ENCODE measurements at regions not wholly inside any gene's neighbourhood (a gene's known extent, or its start where the extent isn't known, plus 50 kb on each side); places are given as distances from the start of the nearest gene placed in this dataset.

DNA sequence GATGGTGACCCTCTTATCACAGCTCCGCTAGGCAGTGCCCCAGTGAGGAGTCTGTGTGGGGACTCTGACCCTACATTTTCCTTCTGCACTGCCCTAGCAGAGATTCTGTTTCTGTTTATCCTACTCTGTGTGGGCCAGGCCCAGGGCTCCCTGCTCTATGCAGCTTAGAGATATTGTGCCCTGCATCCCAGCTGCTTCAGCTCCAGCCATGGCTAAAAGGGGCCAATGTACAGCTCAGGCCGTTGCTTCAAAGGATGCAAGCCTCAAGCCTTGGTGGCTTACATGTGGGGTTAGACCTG, 2030.7 kb upstream of the CDH9 start:
- intact Hi-C loops (cut with DNase I), result no loop called here
- no peaks in the 10 kb centered on the region for H3K4me1 ChIP-seq (ENCODE audit: control insufficient read depth in 2 of 3, insufficient read depth in 2 of 3, low read depth in 1 of 3, low read length in 3 of 3)

DNA sequence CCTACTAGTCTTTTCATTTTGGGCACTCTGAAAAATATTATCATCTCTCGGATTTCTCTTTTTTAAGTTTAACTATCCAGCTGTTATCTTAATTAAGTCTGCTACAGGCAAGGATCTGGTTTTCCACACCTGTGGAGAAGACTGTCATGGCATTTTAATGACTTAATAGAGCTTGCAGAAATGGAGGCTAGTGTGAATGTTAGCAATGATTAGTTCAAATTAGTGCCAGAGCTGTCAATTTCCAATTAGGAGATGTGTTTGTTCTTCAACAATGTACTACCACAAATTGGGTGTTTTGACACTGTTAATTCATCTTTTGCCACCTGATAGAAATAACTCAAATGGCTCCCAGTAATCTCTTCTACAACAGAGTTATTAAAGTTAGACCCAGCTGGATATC, 2023.0 kb upstream of the CDH9 start:
- no peaks in the 10 kb centered on the region for H3K9me3 ChIP-seq (ENCODE audit: control insufficient read depth in 2 of 3, insufficient read depth in 1 of 3, low read length in 3 of 3)
- FAIRE-seq (no peak), DNase-seq (no peak)
- TF ChIP-seq, protein P1, sequence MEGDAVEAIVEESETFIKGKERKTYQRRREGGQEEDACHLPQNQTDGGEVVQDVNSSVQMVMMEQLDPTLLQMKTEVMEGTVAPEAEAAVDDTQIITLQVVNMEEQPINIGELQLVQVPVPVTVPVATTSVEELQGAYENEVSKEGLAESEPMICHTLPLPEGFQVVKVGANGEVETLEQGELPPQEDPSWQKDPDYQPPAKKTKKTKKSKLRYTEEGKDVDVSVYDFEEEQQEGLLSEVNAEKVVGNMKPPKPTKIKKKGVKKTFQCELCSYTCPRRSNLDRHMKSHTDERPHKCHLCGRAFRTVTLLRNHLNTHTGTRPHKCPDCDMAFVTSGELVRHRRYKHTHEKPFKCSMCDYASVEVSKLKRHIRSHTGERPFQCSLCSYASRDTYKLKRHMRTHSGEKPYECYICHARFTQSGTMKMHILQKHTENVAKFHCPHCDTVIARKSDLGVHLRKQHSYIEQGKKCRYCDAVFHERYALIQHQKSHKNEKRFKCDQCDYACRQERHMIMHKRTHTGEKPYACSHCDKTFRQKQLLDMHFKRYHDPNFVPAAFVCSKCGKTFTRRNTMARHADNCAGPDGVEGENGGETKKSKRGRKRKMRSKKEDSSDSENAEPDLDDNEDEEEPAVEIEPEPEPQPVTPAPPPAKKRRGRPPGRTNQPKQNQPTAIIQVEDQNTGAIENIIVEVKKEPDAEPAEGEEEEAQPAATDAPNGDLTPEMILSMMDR (IDR thresholded peaks at IDR 0.05; ENCODE audit: borderline replicate concordance, extremely low read depth, insufficient read depth), result no peak
- H3K36me3 ChIP-seq (ENCODE audit: control insufficient read depth in 2 of 3, insufficient read depth in 3 of 3, low read length in 3 of 3), result no peaks in the 10 kb centered on the region
- intact Hi-C loops (cut with DNase I), result no loop called here
- no peak overlapping the region for H3K27ac ChIP-seq (ENCODE audit: low read depth in 2 of 2, low read length in 2 of 2)
- no peaks in the 10 kb centered on the region for H3K27me3 ChIP-seq (ENCODE audit: control insufficient read depth, insufficient read depth, low read length)
- no peak overlapping the region for H3K4me3 ChIP-seq (ENCODE audit: low read length in 3 of 3)
- no peak overlapping the region for H3K9ac ChIP-seq (ENCODE audit: low read length in 3 of 3)
- H3K4me1 ChIP-seq (ENCODE audit: control insufficient read depth in 2 of 3, insufficient read depth in 2 of 3, low read depth in 1 of 3, low read length in 3 of 3), result no peaks in the 10 kb centered on the region

More for the DNA sequence above, 2030.7 kb upstream of the CDH9 start:
- no peak for DNase-seq
- TF ChIP-seq, protein P1 (IDR thresholded peaks at IDR 0.05; ENCODE audit: borderline replicate concordance, extremely low read depth, insufficient read depth), result no peak
- no peak overlapping the region for H3K27ac ChIP-seq (ENCODE audit: low read depth in 2 of 2, low read length in 2 of 2)
- H3K9me3 ChIP-seq (ENCODE audit: control insufficient read depth in 2 of 3, insufficient read depth in 1 of 3, low read length in 3 of 3), result no peaks in the 10 kb centered on the region
- H3K27me3 ChIP-seq (ENCODE audit: control insufficient read depth, insufficient read depth, low read length), result no peaks in the 10 kb centered on the region
- no peak overlapping the region for H3K4me3 ChIP-seq (ENCODE audit: low read length in 3 of 3)
- no peaks in the 10 kb centered on the region for H3K36me3 ChIP-seq (ENCODE audit: control insufficient read depth in 2 of 3, insufficient read depth in 3 of 3, low read length in 3 of 3)
- no peak for FAIRE-seq
- H3K9ac ChIP-seq (ENCODE audit: low read length in 3 of 3), result no peak overlapping the region

DNA sequence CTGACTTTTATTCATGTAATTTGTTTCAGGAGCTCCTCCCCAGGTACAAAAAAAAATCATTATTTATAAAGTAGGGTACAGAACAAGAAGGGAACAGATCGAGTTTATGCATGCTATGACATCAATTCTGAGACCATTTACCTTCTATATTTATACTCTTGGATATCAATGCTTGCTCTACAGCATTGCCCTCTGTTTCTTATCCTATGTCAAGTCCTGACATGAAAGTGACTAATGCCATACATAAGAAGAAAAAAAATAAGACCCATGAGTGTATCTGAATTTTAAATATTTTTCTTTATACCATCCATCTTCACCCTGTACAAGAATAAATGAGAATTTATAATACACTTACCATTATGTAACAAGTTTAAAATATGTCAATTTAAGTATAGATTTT, 2016.3 kb upstream of the CDH9 start:
- Histone ChIP-seq H3K36me3 (ENCODE audit: control insufficient read depth in 2 of 3, insufficient read depth in 3 of 3, low read length in 3 of 3) (no peaks in the 10 kb centered on the region), H3K27me3 (ENCODE audit: control insufficient read depth, insufficient read depth, low read length) (no peaks in the 10 kb centered on the region), H3K9ac (ENCODE audit: low read length in 3 of 3) (no peak overlapping the region), H3K9me3 (ENCODE audit: control insufficient read depth in 2 of 3, insufficient read depth in 1 of 3, low read length in 3 of 3) (no peaks in the 10 kb centered on the region), H3K27ac (ENCODE audit: low read depth in 2 of 2, low read length in 2 of 2) (no peak overlapping the region), H3K4me3 (ENCODE audit: low read length in 3 of 3) (no peak overlapping the region), H3K4me1 (ENCODE audit: control insufficient read depth in 2 of 3, insufficient read depth in 2 of 3, low read depth in 1 of 3, low read length in 3 of 3) (no peaks in the 10 kb centered on the region)
- no peak for FAIRE-seq
- intact Hi-C loops (cut with DNase I), result no loop called here
- TF ChIP-seq, protein P1 (IDR thresholded peaks at IDR 0.05; ENCODE audit: borderline replicate concordance, extremely low read depth, insufficient read depth), result no peak
- no peak for DNase-seq

DNA sequence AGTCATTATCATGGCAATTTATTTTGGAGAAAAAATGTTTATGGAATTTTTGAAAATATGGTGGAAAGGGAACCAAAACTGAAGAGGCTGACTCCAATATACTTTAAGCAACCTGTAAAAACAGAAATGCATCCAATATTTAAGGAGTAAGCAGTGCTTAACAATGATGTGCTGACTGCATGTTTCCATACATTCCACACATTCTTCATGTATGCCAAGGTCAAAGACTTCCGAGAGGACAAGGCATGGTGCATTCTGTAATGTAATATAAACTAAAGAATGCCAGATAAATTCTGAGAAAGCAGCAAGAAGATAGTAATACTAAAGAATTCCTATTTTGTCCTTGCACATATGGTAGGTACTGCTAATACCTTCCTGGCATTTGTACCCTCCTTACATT, 2015.9 kb upstream of the CDH9 start:
- H3K4me1 ChIP-seq (ENCODE audit: control insufficient read depth in 2 of 3, insufficient read depth in 2 of 3, low read depth in 1 of 3, low read length in 3 of 3), result no peaks in the 10 kb centered on the region
- TF ChIP-seq, protein P1 (IDR thresholded peaks at IDR 0.05; ENCODE audit: borderline replicate concordance, extremely low read depth, insufficient read depth), result no peak
- DNase-seq (peak in 2 of 5 donors; percentile 9 to 20), FAIRE-seq (no peak)
- no peak overlapping the region for H3K9ac ChIP-seq (ENCODE audit: low read length in 3 of 3)
- H3K4me3 ChIP-seq (ENCODE audit: low read length in 3 of 3), result no peak overlapping the region
- H3K27me3 ChIP-seq (ENCODE audit: control insufficient read depth, insufficient read depth, low read length), result no peaks in the 10 kb centered on the region
- intact Hi-C loops (cut with DNase I), result no loop called here
- H3K36me3 ChIP-seq (ENCODE audit: control insufficient read depth in 2 of 3, insufficient read depth in 3 of 3, low read length in 3 of 3), result no peaks in the 10 kb centered on the region
- H3K27ac ChIP-seq (ENCODE audit: low read depth in 2 of 2, low read length in 2 of 2), result no peak overlapping the region
- H3K9me3 ChIP-seq (ENCODE audit: control insufficient read depth in 2 of 3, insufficient read depth in 1 of 3, low read length in 3 of 3), result no peaks in the 10 kb centered on the region
